Kasumi-1 (cell line): ENCODE measurements at regions not wholly inside any gene's neighbourhood (a gene's known extent, or its start where the extent isn't known, plus 50 kb on each side); places are given as distances from the start of the nearest gene placed in this dataset.
A peak's percentile ranks its signal among the peaks of the same experiment; 100 is the strongest.
"Not testable (repeated sequence)": the region's sequence is repeated elsewhere in the genome, so short reads cannot be mapped to it uniquely, and the experiment has no call there.

Experiments
- DNase-seq, 2 experiments: peaks; one replicate each; lab custom pipeline; 2025; lab: John Stamatoyannopoulos, UW

DNA sequence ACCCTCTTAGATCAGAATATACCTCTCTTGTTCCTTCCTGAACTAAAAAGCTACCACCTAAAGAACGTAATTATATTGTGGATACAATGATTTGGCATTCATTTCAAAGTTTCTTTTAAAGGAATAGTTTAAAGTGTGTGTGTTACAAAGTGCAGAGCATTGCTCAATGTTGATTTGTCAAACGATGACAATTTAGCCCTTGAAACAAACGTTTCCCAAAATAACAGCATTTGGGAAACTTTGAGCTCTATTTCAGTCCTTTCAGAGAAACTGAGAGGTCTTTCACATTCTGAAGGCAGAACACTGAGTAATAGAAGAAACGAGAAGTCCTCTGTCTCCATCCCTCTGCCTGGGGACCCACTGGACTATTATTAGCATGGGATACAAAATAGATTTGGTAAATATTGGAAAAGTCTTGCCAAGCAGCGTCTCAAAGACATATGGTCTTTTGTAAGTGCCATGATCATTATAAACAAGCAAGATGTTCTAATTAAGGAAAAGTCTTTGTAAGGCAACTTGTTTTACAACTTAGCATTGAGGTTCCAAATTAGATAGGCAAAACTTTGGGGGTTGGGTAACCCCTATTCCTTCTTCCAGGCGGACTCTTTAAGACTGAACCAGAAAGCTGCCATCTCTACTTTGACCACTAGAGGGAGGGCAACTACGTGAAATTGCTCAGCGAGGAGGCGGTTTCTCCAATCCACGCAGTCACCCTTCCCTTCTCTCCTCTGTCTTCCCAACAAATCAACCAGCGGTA, 208.8 kb downstream of the RNF144B start:
- peak; percentile 45 to 66 for DNase-seq

DNA sequence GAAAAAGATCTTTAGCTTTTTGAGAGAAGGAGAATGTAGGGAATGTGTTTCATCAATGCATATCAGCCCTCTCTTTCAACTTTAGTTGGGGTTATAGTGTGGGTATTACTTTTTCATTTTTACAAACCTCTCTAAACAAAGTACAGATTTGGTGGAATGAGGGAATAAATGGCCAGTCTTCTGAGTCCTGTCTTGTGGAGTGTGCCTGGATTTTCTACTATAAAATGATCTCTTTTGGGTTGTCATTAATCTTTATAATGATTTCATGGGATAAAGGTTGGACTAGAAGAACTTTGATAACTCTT, 209.3 kb downstream of the RNF144B start:
- no peak for DNase-seq

DNA sequence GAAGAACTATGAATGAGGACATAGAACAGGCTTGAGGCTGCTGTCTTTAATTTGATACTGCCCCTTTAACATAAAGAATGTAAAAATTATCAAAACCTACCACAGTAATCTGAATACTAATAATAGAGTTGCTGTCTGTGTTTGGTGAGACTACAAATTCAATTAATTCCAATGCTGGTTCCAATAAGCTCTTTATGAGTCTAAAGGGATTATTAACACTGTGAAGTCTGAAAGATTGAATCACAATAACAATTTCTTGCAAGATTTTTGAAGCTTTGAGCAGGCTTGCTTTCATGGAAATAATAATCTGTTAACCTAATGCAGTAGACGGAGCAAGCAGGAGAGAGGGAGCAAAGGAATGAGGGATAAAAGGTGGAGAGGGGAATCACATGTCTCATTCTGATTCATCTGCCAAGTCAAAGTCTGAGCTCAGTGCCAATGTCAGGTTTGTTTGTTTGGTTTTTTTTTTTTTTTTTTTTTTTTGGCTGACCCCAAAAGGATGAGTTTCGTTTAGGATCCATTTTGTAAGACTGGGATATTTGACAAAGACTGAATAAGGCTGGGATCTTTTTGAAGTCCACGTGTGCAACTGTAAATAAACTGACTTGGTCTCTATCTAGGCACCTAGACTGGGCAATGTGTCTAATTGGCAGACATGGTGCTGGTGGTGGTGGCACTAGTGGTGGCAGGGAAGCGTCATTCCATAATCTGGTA, 211.6 kb downstream of the RNF144B start:
- no peak for DNase-seq

DNA sequence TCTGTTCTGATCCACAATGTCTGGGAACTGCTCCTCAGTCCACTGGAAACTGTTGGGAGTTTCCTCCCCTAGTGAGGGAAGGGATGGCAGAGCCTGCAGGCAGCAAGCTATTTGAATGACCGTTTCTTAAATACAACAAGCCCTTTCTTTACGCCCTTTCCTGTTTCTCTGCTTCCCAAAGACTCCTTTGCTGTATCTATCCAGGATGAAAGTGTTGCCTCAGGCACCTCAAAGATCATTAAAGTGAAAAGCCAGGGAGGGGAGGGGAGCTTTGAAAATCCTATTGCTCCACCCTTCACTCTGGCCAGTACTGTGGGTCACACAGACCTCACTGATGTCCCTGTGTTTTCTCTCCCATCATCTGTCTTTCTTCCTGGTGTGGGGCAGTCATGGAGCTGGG, 213.1 kb downstream of the RNF144B start:
- DNase-seq: no peak

DNA sequence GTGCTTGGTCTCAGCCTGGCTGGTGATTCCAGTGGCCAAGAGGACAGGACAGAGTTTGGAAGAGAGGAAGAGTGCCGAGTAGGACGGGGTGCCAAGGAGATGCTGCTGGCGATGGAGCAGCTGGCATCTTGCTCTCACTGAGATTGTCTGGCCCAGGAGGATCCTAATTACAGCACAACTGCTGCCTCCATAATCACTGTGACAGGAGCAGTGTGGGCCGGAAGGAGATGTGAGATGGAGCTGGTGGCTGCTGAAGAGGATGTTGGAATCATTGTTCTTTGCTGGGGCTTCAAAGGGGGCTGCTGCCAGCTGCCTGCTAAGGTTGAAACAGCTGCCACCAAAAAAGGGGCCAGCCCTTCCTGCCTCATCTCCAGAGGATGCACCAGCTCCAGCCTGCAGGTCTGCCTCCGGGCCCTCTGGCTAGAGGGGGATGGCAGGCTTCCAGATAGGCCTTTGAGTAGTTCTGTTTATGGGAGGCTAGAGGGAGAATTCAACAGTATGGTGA, 214.4 kb downstream of the RNF144B start:
- DNase-seq: no peak

DNA sequence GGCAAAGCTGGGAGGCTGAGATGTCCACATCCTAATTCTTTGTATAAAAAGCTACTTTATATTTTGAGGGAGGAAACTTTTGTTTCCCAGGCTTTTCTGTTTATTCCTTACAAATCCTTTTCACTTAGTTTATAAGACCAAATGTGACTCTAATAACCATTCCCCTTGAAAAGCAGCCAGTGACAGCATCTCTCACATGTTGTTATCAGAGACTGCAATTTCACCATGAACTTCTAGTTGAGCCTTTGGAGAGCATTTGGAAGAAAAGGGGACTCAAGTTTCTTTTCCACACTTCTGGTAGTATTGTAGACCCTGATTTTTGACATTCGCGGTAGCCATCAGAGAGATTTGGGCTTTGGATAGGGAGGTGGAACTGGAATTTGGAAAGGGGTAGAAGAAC, 215.8 kb downstream of the RNF144B start:
- DNase-seq: no peak

DNA sequence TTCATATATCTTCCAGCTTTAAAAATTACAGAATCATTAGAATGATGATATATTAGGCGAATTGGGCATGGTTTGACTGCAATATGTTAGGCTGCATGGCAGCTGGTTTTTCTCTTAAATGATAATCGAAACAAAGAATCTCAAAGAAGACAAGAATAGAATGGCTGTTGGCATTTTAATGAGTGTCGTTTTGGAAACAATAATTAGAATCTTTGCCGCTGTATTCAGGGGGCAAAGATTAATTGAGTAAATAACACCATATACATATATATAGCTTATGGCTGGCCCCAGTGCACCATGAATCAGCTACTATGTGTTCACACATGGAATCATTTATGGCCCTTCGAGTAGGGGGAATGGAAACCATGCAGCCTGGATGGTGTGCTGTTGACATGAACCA, 216.2 kb downstream of the RNF144B start:
- no peak for DNase-seq

DNA sequence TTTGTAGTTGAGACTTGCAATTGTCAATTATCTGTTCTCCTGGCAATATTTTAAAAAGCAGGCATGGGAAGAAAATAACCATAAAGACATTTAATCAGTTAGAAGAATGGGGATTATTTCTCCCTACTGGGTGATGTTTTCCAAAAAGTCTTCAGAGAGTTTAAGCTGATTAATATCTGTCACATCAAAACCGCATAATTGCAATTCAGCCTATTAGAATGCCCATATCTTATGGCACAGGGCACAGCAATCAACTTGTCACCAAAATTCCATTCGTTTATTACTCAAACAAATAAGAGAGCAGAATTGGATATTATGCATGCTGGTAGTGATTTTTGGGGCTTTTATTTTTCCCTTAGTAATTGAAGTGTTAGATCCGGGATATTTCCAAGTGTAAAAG, 218.7 kb downstream of the RNF144B start:
- DNase-seq: no peak

DNA sequence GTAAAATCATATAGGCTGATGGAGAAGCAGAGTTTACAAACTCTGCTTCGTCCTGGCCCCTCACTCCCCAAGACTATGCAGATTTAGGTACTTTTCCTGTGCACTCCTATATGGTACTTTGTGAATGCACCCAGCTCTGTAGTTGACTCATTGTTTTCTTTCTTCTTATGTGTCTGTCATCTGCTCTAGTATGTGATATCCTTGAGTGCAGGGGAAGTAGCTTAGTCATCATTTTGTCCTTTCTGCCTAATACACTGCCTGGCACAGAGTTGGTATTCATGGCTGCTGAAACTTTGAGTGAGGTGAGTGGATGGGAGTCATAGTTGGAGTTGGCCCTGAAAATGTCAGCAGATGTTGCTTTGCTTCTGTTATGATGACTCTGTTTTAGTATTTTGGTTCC, 222.6 kb downstream of the RNF144B start:
- no peak for DNase-seq

DNA sequence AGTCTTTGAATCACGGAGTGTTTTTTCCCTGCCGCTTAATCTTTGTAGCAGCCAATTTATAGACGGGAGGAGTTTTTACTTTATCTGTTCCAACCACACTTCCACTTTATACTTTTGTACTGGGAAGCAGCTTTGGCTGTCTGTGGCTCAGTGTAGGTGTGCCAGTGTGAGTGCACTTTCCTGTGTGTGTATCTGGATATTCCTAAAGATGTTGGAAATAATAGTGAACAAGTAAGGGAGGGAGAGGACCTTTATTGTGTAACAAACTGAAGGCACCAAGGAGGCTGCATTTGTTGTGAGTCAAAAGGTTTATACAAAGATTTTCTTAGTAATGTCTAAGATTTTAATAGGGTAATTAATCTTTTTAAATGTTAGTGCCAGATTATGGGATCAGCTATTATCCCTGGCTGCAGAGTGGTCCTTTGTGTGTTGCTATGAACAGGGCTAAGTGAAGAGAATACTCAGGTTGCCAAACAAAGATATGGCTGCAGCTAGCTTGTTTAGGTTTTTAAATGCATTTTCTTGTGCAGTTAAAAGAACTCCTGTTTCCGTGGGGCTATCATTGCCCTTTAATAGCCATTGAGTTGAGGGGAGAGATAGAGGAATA, 226.3 kb downstream of the RNF144B start:
- no peak for DNase-seq

DNA sequence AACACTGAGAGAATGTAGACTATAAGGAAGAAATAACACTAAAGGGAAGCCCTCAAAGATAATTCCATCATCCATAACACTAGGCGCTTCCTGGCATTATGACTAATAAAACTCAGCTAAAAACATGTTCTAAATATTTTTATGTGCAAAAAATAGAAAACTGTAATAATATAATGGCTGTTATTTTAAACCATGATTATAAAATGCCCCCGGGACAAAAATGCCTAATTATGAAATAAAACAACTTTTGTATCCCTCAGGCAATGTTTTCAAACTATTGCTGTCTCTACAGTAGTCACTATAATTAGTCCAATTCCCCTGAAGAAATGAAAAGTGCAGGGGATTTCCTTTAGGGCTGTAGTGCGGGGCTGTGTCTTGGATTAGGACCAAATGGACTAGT, 242.4 kb downstream of the RNF144B start:
- no peak for DNase-seq

DNA sequence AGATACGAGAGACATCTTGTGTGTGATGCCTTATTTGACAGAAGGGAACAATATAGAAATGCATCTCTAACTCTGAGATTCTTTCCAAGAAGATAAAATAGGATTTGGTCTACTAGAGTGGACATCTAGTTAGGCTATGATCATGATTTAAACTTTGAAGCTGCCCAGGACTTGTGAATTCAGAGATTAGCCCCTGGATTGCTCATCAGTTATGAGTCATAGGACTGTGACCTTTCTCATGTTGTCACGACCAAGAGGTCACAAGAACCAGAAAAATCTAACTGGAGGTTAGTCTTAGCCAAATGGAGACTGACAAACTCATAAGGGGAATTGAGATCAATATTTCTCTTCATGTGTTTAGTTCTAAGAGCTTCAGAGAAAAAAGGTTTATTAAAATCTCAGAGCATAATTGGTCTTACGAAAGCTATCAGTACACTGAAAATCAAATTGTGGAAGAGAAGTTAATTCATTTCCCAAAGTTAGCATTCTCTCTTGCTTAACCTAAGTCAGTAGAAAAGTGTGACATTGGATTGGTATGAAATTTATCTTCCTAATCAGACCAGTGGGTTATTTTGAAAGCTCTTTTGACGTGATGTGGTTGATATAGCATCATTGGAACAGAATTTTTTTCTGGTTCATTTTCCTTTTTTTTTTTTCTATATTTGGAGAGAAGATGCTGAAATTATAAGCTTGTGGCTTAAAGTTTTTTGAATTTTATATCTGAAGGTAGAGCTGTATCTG, 245.7 kb downstream of the RNF144B start:
- DNase-seq: no peak

DNA sequence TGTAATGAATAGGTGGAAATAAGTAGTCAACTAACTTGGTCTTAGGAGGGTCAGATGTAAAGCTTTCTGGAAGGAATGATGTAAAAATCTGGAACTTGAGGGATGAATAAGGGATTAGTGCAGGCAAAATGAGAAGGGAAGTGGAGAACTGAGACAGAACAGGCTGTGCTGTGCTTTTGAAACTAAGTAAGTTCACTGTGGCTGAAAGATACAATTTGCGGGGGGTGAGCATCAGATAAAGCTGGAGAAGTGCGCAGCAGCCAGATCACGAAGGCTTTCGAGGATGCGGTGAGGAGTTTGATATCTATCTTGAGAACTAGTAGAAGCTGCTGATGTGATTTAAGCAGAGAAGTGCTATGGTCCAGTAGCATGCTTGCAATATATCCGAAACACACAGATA, 247.8 kb downstream of the RNF144B start:
- DNase-seq: no peak

DNA sequence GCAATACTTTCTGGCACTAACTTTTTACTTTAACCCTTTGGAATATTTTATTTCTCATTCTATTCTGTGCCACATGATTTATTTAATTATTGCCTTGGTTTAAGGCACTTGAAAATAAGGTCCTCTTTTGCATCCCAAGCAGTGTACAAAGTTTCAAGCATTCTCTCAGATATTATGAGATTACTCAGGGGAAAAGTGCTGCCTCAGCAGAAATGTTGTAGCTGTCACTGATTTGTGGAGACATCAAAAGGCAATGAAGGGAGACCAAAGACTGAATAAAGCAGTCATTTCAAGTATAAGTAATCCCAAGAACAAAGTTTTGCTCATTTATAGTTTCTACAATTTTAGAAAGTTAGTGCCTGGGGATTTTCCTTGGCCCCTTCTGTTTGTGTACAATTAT, 253.0 kb downstream of the RNF144B start:
- DNase-seq: no peak

DNA sequence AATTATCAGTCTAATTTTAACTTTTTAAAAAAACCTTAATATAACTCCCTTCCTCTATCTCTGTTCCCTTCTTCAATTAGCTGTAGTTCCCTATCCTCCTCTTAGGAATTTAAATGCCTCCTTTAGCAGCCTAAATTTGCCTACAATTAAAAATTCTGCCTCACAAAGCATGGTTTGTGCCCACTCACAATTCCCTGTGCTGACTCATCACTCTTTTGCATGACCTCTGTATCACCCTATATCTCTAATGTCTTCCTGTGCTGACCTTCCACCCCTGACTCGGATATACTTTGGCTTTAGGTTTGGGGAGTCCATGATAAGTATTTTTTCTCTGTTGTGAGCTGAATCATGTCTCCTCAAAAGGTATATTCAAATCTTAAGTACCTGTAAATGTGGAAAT, 253.6 kb downstream of the RNF144B start:
- DNase-seq: no peak

DNA sequence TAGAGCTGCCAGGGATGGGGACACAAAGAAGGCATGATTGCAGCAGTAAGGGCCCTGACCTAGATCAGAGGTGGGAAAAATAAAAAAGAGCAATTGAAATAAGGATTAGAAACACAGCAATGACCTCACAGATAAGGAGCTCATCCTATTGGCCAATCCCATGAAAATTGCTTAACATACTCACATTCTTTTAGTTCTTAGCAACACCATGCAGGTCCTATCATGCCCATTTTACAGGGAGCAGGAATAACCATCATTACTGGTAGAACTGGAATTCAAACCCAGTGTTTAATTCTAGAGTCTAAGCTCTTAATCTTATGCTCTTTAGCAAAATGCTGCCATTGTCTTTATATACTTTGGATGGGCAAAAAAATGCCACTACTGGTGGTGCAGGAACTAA, 267.7 kb downstream of the RNF144B start:
- no peak for DNase-seq

DNA sequence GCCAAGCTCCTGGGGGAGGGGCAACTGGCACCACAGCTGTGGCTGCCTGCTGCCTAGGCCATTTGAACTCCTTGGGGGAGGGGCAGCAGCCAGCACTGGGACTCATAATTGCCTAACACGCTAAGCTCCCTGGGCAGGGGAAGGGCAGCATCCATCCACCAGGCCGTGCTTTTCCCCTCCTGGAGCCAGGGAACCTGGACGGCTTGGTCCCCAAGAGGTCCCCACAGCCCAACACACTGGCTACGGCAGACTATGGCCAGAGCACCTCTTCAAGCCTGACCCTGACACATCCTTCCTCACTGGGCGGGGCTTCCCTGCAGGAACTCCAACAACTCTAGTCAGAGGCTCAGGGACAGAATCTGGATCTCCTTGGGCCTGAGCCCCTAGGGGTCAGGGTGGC, 269.4 kb downstream of the RNF144B start:
- no peak for DNase-seq

DNA sequence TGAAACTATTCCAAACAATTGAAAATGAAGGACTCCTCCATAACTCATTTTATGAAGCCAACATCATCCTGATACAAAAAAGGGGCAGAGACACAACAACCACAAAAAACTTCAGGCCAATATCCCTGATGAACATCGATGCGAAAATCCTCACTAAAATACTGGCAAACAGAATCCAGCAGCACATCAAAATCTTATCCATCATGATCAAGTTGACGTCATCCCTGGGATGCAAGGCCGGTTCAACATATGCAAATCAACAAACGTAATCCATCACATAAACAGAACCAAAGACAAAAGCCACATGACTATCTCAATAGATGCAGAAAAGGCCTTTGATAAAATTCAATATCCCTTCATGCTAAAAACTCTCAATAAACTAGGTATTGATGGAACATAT, 272.8 kb downstream of the RNF144B start:
- DNase-seq: not testable (repeated sequence)

DNA sequence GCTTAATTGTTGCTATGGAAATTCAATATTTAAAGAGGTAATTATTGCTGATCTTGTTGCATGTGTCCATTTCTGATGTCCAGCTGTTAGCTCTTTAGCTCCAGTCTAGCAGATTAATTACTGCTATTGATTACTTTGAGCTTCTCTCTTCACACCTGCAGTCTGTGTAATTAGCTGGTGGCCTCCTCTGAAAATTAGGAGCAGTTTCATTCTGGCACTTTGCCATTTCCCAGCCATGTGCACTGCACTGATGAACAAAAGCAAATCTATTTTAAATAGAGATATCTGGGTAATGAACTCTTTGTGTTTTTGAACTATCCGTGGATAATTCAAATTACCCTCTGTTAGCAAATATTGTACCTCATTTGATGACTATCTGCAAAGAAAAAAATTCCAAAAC, 275.9 kb downstream of the RNF144B start:
- no peak for DNase-seq

DNA sequence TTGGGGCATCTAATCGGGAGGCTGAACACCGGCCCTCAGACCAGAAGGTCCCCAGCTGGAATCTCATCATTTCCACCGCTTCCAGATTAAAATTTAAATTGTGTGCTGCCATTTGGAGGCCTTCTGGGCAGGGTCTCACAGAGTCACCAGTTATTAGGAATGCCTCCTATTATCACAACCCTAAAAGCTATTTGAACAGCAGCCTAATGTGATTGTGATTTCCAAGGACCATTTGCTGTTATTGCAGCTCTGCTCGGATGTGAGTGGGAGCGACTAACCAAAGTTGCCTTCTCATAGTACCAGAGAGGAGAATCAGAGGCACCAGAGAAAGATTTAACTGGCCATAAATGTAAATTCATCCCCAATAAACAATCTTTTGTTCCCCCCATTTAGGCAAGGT, 277.3 kb downstream of the RNF144B start:
- no peak for DNase-seq

DNA sequence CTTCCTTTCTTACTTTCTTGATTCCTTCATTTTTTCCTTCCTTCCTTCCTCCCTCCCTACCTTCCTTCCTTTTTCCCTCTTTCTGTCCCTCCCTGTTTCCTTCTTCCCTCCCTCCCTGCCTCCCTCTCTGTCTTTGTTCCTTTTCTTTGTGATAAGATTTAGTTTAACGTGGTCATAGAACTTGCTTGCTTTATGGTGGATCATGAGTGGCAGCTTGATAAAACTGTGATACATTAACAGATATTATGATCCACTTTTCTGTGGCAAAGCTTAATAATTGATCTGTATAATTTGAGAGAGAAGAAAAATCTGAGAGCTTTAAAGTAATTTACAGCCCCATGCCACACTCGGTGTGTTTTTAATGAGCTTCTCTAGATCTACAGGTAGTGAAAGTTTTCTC, 280.5 kb downstream of the RNF144B start:
- no peak for DNase-seq

DNA sequence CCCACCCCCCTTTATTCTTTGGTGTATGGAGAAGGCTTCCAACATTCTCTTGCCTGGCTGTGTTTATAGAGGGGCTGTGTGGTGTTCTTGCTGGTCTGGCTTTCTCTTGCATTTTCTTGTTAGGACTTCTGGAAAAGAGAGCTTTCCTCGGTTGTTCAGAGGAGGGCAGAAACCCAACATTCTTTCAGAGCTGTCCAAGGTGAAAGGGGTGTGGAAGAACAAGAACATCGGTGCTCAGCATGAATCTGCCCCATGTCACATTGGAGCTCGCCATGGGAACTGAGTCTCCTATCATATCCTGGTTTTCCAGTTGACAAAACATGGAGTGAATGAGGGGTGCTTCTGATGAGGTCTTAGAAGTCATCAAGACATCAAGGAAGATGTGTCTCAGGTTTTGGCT, 281.8 kb downstream of the RNF144B start:
- no peak for DNase-seq

DNA sequence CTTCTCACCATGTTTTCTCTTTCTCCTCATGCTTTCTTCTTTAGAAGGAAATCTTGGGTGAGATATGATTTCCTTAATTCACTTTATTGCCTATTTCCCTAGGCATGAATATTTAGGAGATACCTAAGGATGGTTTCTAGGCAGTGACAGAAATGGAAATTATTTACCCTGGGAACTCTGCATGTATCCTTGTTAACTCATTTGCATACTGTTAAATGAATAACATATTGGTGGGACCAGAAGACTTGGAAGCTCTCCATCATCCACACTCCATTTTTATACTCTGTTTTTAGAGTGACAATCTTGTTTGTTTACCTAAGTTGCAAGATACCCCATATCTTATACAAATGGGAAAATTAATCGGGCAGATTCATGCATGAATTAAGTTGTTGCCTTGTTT, 285.7 kb downstream of the RNF144B start:
- DNase-seq: no peak
